ENCODE measurements at regions not wholly inside any gene's neighbourhood (a gene's known extent, or its start where the extent isn't known, plus 50 kb on each side); places are given as distances from the start of the nearest gene placed in this dataset.

DNA sequence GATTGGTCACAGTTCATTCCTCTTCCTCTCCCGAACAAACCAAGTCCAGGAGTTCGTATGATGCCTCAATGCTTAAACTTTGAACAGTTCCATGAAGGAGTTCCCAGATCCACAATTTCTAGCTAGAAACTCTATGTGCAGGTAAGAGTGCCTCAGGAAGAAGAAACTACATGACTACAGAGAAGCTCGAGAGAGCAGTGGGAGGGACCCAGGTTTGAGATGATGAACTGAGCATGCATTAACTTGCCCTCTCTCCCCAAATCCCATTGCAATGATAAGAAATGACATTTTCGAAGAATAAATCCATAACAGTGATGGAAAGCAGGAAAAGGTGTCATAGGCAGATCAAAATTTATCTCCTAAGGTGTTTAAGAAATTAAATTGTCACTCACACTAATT lies 140.6 kb upstream of the JCAD start:
- TF ChIP-seq POLR2A (IDR thresholded peaks at IDR 0.05; ENCODE audit: low read depth, low read length) (no peak), POLR2AphosphoS5 (IDR thresholded peaks at IDR 0.05; ENCODE audit: low read depth, low read length) (no peak), TAF1 (IDR thresholded peaks at IDR 0.05; ENCODE audit: borderline replicate concordance, low read depth, low read length) (no peak)
